Erythroblast (primary cell): ENCODE measurements at regions not wholly inside any gene's neighbourhood (a gene's known extent, or its start where the extent isn't known, plus 50 kb on each side); places are given as distances from the start of the nearest gene placed in this dataset.

Source experiments
- GATA1 ChIP-seq: IDR thresholded peaks from 2 replicates; pipeline ENCODE4 v1.6.1; 2011; ENCODE audit warnings: low read depth, mild to moderate bottlenecking, control low read depth, low read length, moderate library complexity
- POLR2A ChIP-seq: IDR thresholded peaks from 2 replicates; pipeline ENCODE4 v1.6.1; 2011; ENCODE audit warnings: mild to moderate bottlenecking, low read length

GRCh38 chr12:19893514-19893913 is 454.2 kb downstream of the AEBP2 start:
- no peak for TF ChIP-seq POLR2A
- TF ChIP-seq GATA1, result no peak
